ENCODE measurements at regions not wholly inside any gene's neighbourhood (a gene's known extent, or its start where the extent isn't known, plus 50 kb on each side); places are given as distances from the start of the nearest gene placed in this dataset.

DNA sequence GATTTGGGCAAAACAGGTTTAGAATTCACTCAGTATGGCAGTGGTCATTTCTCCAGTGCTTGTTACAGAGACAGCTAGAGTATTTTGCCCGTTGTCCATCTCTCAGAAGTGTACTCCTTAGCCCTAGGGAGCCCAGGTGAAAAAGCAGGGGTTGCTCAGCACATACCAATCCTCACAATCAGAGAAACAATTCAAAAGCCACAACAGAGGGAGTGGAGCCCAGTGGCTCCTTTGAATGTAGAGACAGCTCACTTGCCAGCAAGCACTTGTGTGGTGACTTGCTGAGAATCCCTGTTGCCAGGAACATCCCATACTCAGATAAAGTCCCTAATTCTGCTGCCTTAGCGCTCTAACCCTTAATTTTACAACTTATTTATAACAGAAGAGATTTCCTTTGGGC lies 1488.3 kb downstream of the RPA4 start (continued):
- TF ChIP-seq GTF2F1 (IDR thresholded peaks at IDR 0.05; ENCODE audit: borderline replicate concordance, low read depth, low read length): no peak
- TF ChIP-seq, protein P1, sequence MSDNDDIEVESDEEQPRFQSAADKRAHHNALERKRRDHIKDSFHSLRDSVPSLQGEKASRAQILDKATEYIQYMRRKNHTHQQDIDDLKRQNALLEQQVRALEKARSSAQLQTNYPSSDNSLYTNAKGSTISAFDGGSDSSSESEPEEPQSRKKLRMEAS (IDR thresholded peaks at IDR 0.05): no peak
- no peak for TF ChIP-seq HDAC6 (IDR thresholded peaks at IDR 0.05; ENCODE audit: low read depth, low read length)
- TF ChIP-seq ZNF274 (IDR thresholded peaks at IDR 0.05; ENCODE audit: borderline replicate concordance, extremely low read depth, low read length): no peak
- TF ChIP-seq ASH2L (IDR thresholded peaks at IDR 0.05; ENCODE audit: low read length): no peak
- no peak for TF ChIP-seq BACH1 (IDR thresholded peaks at IDR 0.05; ENCODE audit: low read length)
- TF ChIP-seq KDM4A (IDR thresholded peaks at IDR 0.05; ENCODE audit: low read depth, low read length, severe bottlenecking): no peak
- no peak for TF ChIP-seq TCF12 (IDR thresholded peaks at IDR 0.05; ENCODE audit: low read depth, low read length)
- no peak for TF ChIP-seq CBX5 (IDR thresholded peaks at IDR 0.05; ENCODE audit: low read depth, low read length)
- no peak for TF ChIP-seq JUND (IDR thresholded peaks at IDR 0.05; ENCODE audit: low read length)
- no peak for TF ChIP-seq CREB1 (IDR thresholded peaks at IDR 0.05)
- no peak for TF ChIP-seq RXRA (IDR thresholded peaks at IDR 0.05; ENCODE audit: insufficient read depth, low read depth, low read length)
- TF ChIP-seq HDAC2 (IDR thresholded peaks at IDR 0.05; ENCODE audit: borderline replicate concordance in 1 of 2, low read depth in 2 of 2, low read length in 2 of 2): no peak
- TF ChIP-seq POLR2AphosphoS5 (IDR thresholded peaks at IDR 0.05; ENCODE audit: low read depth, low read length): no peak
- TF ChIP-seq SAP30 (IDR thresholded peaks at IDR 0.05; ENCODE audit: insufficient read depth, insufficient replicate concordance, low read length): no peak
- no peak for TF ChIP-seq TAF7 (optimal IDR thresholded peaks at IDR 0.05; ENCODE audit: borderline replicate concordance, low read depth, low read length)
- no peak for TF ChIP-seq NANOG (IDR thresholded peaks at IDR 0.05; ENCODE audit: insufficient read depth, low read depth, low read length, poor library complexity, severe bottlenecking)
- TF ChIP-seq CEBPB (IDR thresholded peaks at IDR 0.05; ENCODE audit: low read depth, low read length): no peak
- no peak for TF ChIP-seq POLR2A (IDR thresholded peaks at IDR 0.05; ENCODE audit: control extremely low read depth in 1 of 2, low read depth in 2 of 2, low read length in 2 of 2)
